ENCODE measurements at regions not wholly inside any gene's neighbourhood (a gene's known extent, or its start where the extent isn't known, plus 50 kb on each side); places are given as distances from the start of the nearest gene placed in this dataset.

DNA sequence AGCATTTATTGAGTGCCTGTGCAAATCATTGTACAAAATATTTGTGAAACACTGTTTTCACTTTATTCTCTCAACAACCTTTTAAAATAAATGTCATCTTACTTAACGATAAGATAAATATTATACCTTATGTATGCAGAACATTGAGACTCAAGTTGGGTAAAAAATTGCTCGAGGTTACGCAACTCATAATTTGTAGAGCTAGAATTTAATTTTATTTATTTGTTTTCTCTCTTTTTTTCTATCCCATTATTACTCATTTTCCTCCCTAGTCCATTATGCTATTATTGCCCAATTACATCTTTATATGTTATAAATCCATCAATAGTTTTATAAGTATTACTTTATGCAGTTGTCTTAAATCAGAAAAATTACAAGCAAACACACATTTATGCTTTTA lies 77.4 kb upstream of the ELOVL5 start:
- TF ChIP-seq, protein P1, sequence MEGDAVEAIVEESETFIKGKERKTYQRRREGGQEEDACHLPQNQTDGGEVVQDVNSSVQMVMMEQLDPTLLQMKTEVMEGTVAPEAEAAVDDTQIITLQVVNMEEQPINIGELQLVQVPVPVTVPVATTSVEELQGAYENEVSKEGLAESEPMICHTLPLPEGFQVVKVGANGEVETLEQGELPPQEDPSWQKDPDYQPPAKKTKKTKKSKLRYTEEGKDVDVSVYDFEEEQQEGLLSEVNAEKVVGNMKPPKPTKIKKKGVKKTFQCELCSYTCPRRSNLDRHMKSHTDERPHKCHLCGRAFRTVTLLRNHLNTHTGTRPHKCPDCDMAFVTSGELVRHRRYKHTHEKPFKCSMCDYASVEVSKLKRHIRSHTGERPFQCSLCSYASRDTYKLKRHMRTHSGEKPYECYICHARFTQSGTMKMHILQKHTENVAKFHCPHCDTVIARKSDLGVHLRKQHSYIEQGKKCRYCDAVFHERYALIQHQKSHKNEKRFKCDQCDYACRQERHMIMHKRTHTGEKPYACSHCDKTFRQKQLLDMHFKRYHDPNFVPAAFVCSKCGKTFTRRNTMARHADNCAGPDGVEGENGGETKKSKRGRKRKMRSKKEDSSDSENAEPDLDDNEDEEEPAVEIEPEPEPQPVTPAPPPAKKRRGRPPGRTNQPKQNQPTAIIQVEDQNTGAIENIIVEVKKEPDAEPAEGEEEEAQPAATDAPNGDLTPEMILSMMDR (IDR thresholded peaks at IDR 0.05 in 4 of 5, conservative IDR thresholded peaks at IDR 0.05 in 1 of 5) = no peak
- no peak for TF ChIP-seq POLR2A (IDR thresholded peaks at IDR 0.05)

Data from gastrocnemius medialis (tissue), 4 donors.